Caco-2 (cell line): ENCODE measurements at regions not wholly inside any gene's neighbourhood (a gene's known extent, or its start where the extent isn't known, plus 50 kb on each side); places are given as distances from the start of the nearest gene placed in this dataset.

Experiments used
- BruUV-seq: library from RNA; stranded (reverse); fragments of 400-500 nt; replicated peaks from 2 replicates; lab custom pipeline; 2021; lab: Mats Ljungman, UMichigan
- CTCF ChIA-PET: fragments of 300-600 bp; sonication (Branson Sonifier 250); formaldehyde crosslinking; loops from one replicate; lab custom pipeline; 2022; ENCODE audit warnings: antibody characterized with exemption; lab: Charles Lee
- POLR2A ChIA-PET: fragments of 300-600 bp; sonication (Branson Sonifier 250); formaldehyde crosslinking; loops from one replicate; lab custom pipeline; 2022; ENCODE audit warnings: antibody characterized with exemption; lab: Charles Lee
- DNase-seq, 2 experiments: peaks; one replicate each; pipeline versions ENCODE4 v3.0.0 to v3.0.0-alpha.2; 2020 to 2022
- H3K27me3 ChIP-seq: replicated peaks from 2 replicates; pipeline ENCODE4 v1.6.0; 2011; ENCODE audit warnings: low read length; ENCODE audit not compliant: control insufficient read depth, insufficient read depth
- H3K36me3 ChIP-seq: 2 replicates; pipeline ENCODE4 v1.5.1; 2011; ENCODE audit warnings: low read length; ENCODE audit not compliant: control insufficient read depth, insufficient read depth
- H3K4me1 ChIP-seq: fragments of 250-450 bp; sonication (Bioruptor Pico); 2 replicates; pipeline ENCODE4 v1.5.1; 2020; ENCODE audit warnings: mild to moderate bottlenecking
- H3K4me3 ChIP-seq: 2 replicates; pipeline ENCODE4 v1.5.1; 2011; ENCODE audit warnings: low read depth, mild to moderate bottlenecking, control low read depth, low read length
- H3K9me3 ChIP-seq: fragments of 250-450 bp; sonication (Bioruptor Pico); 2 replicates; pipeline ENCODE4 v1.5.1; 2020; ENCODE audit warnings: mild to moderate bottlenecking, moderate library complexity
- H3K27ac Mint-ChIP-seq: one replicate; pipeline ENCODE4 v1.8.0; 2022; ENCODE audit warnings: mixed read lengths; ENCODE audit not compliant: unreplicated experiment
- H3K27me3 Mint-ChIP-seq: one replicate; pipeline ENCODE4 v1.8.0; 2022; ENCODE audit warnings: mixed read lengths; ENCODE audit not compliant: insufficient read depth, unreplicated experiment
- H3K36me3 Mint-ChIP-seq: one replicate; pipeline ENCODE4 v1.8.0; 2022; ENCODE audit warnings: mild to moderate bottlenecking, mixed read lengths; ENCODE audit not compliant: insufficient read depth, unreplicated experiment
- H3K4me1 Mint-ChIP-seq: one replicate; pipeline ENCODE4 v1.8.0; 2022; ENCODE audit warnings: low read depth, mixed read lengths; ENCODE audit not compliant: unreplicated experiment
- H3K4me3 Mint-ChIP-seq: one replicate; pipeline ENCODE4 v1.8.0; 2022; ENCODE audit warnings: mild to moderate bottlenecking, moderate library complexity, mixed read lengths; ENCODE audit not compliant: unreplicated experiment
- H3K9me3 Mint-ChIP-seq: one replicate; pipeline ENCODE4 v1.8.0; 2022; ENCODE audit warnings: mixed read lengths; ENCODE audit not compliant: unreplicated experiment
- CTCF ChIP-seq, 2 experiments: fragments of 200-600 bp in 1 of 2; IDR thresholded peaks; 1 replicate in 1 of 2; 2 replicates in 1 of 2; pipeline versions ENCODE4 v1.5.1 to v1.8.0; 2011 to 2022; ENCODE audit warnings: antibody characterized with exemption in 1 of 2, control low read depth in 1 of 2, inconsistent platforms in 1 of 2, low read depth in 1 of 2, low read length in 1 of 2, mild to moderate bottlenecking in 1 of 2, moderate library complexity in 1 of 2; ENCODE audit not compliant: insufficient read depth in 1 of 2, severe bottlenecking in 1 of 2, unreplicated experiment in 1 of 2
- intact Hi-C: fragments of 100-400 bp; cut with micrococcal nuclease; formaldehyde crosslinking; loops from one replicate; pipeline ENCODE4 v1.10.0; 2022; ENCODE audit not compliant: unreplicated experiment

GRCh38 chr14:30322819-30323218, 236.1 kb upstream of the G2E3 start:
- ChIA-PET POLR2A (no interaction called here), CTCF (no interaction called here)
- Mint-ChIP-seq H3K27ac (no peak overlapping the region), H3K27me3 (peaks cover 4% of the 10 kb centered on the region), H3K36me3 (no peaks in the 10 kb centered on the region), H3K9me3 (no peaks in the 10 kb centered on the region), H3K4me3 (no peak overlapping the region), H3K4me1 (no peaks in the 10 kb centered on the region)
- no peaks in the 10 kb centered on the region for H3K27me3 ChIP-seq
- no peaks in the 10 kb centered on the region for H3K4me1 ChIP-seq
- no peaks in the 10 kb centered on the region for H3K36me3 ChIP-seq
- intact Hi-C loops = no loop called here
- no peaks in the 10 kb centered on the region for H3K9me3 ChIP-seq
- no TSS peak for BruUV-seq
- no peak for DNase-seq
- H3K4me3 ChIP-seq = no peak overlapping the region
- TF ChIP-seq CTCF (IDR thresholded peaks at IDR 0.05; ENCODE audit: insufficient read depth in 1 of 2, low read depth in 1 of 2, low read length in 1 of 2, severe bottlenecking in 1 of 2, unreplicated experiment in 1 of 2) = no peak

- no TSS peak for BruUV-seq
- Histone ChIP-seq H3K9me3 (no peaks in the 10 kb centered on the region), H3K4me3 (no peak overlapping the region), H3K4me1 (no peaks in the 10 kb centered on the region), H3K27me3 (no peaks in the 10 kb centered on the region), H3K36me3 (no peaks in the 10 kb centered on the region)
- H3K4me3 Mint-ChIP-seq = no peak overlapping the region
- TF ChIP-seq CTCF (IDR thresholded peaks at IDR 0.05; ENCODE audit: insufficient read depth in 1 of 2, low read depth in 1 of 2, low read length in 1 of 2, severe bottlenecking in 1 of 2, unreplicated experiment in 1 of 2) = no peak
- H3K9me3 Mint-ChIP-seq = no peaks in the 10 kb centered on the region
- no peaks in the 10 kb centered on the region for H3K4me1 Mint-ChIP-seq
- intact Hi-C loops = no loop called here
- ChIA-PET POLR2A (no interaction called here), CTCF (no interaction called here)
- no peaks in the 10 kb centered on the region for H3K36me3 Mint-ChIP-seq
- H3K27me3 Mint-ChIP-seq = peaks cover 13% of the 10 kb centered on the region
- no peak overlapping the region for H3K27ac Mint-ChIP-seq
- DNase-seq = no peak
Observed at GRCh38 chr14:30330033-30330432, 228.9 kb upstream of the G2E3 start.

- no peaks in the 10 kb centered on the region for H3K9me3 Mint-ChIP-seq
- intact Hi-C loops = no loop called here
- TF ChIP-seq CTCF (IDR thresholded peaks at IDR 0.05; ENCODE audit: insufficient read depth in 1 of 2, low read depth in 1 of 2, low read length in 1 of 2, severe bottlenecking in 1 of 2, unreplicated experiment in 1 of 2) = peak; percentile 26 to 44
- H3K27ac Mint-ChIP-seq = no peak overlapping the region
- H3K9me3 ChIP-seq = no peaks in the 10 kb centered on the region
- peak in 1 of 2 experiments; percentile 3 for DNase-seq
- CTCF ChIA-PET = no interaction called here
- no peaks in the 10 kb centered on the region for H3K27me3 ChIP-seq
- H3K4me1 Mint-ChIP-seq = no peaks in the 10 kb centered on the region
- BruUV-seq = no TSS peak
- H3K36me3 ChIP-seq = no peaks in the 10 kb centered on the region
- POLR2A ChIA-PET = no interaction called here
- H3K36me3 Mint-ChIP-seq = no peaks in the 10 kb centered on the region
- peaks cover 13% of the 10 kb centered on the region for H3K27me3 Mint-ChIP-seq
- no peaks in the 10 kb centered on the region for H3K4me1 ChIP-seq
- no peak overlapping the region for H3K4me3 Mint-ChIP-seq
- no peak overlapping the region for H3K4me3 ChIP-seq
Observed at GRCh38 chr14:30330445-30330844, 228.5 kb upstream of the G2E3 start.
